HepG2 (cell line): ENCODE measurements at regions not wholly inside any gene's neighbourhood (a gene's known extent, or its start where the extent isn't known, plus 50 kb on each side); places are given as distances from the start of the nearest gene placed in this dataset.

ENCODE experiments used
- ATAC-seq: fragments of 200-7000 bp; cut with Tn5 transposase; 3 replicates; pipeline ENCODE4 v1.9.1; 2020; ENCODE audit warnings: mild to moderate bottlenecking, moderate library complexity
- BruUV-seq: library from RNA; stranded (reverse); fragments of 400-500 nt; replicated peaks from 2 replicates; lab custom pipeline; 2021; lab: Mats Ljungman, UMichigan
- CTCF ChIA-PET: fragments of 300-600 bp; formaldehyde crosslinking; extraction: SDS; loops from one replicate; lab custom pipeline; 2021; ENCODE audit warnings: low total read pairs, inconsistent platforms, low intra/inter-chr PET ratio; lab: Yijun Ruan, JAX
- POLR2A ChIA-PET: fragments of 350-600 bp; sonication (Branson Sonifier 250); formaldehyde crosslinking; loops from one replicate; lab custom pipeline; 2020; ENCODE audit warnings: antibody characterized with exemption, inconsistent platforms; lab: Yijun Ruan, JAX
- DNase-seq: peaks from one replicate; pipeline ENCODE4 v3.0.0-alpha.2; 2015; ENCODE audit warnings: low spot score
- FAIRE-seq: peaks from 3 replicates; lab custom pipeline; 2011; peaks lifted over from hg19 to GRCh38; lab: Jason Lieb, UNC
- H2AFZ ChIP-seq: one replicate; pipeline ENCODE4 v1.6.1; 2011; ENCODE audit warnings: low read length, inconsistent platforms
- H3K27ac ChIP-seq: fragments of 300-600 bp; 3 replicates; pipeline ENCODE4 v1.8.0; 2011; ENCODE audit warnings: mixed run types, mild to moderate bottlenecking, mixed read lengths, low read length, inconsistent platforms; ENCODE audit not compliant: insufficient read depth; ENCODE audit errors: extremely low read length
- H3K27me3 ChIP-seq, 2 experiments: fragments of 200-600 bp in 1 of 2; 2 replicates in 1 of 2; 3 replicates in 1 of 2; pipeline versions ENCODE4 v1.6.0 to v1.8.0; 2011; ENCODE audit warnings: low read length in 2 of 2, mild to moderate bottlenecking in 2 of 2, moderate library complexity in 2 of 2, inconsistent platforms in 1 of 2; ENCODE audit not compliant: insufficient read depth in 2 of 2, control insufficient read depth in 1 of 2
- H3K36me3 ChIP-seq, 2 experiments: fragments of 200-600 bp in 1 of 2; replicated peaks in 1 of 2; 2 replicates in 1 of 2; 3 replicates in 1 of 2; pipeline versions ENCODE4 v1.5.1 to v1.8.0; 2011; ENCODE audit warnings: low read length in 2 of 2, inconsistent platforms in 1 of 2; ENCODE audit not compliant: insufficient read depth in 2 of 2, control insufficient read depth in 1 of 2
- H3K4me1 ChIP-seq: 2 replicates; pipeline ENCODE4 v1.5.1; 2012; ENCODE audit warnings: low read length, inconsistent platforms; ENCODE audit not compliant: insufficient read depth
- H3K4me2 ChIP-seq: 2 replicates; pipeline ENCODE4 v1.6.0; 2011; ENCODE audit warnings: low read depth, low read length, inconsistent platforms
- H3K4me3 ChIP-seq, 3 experiments: fragments of 200-600 bp in 1 of 3; sonication (generic), shearing (Covaris generic) in 1 of 3; replicated peaks in 1 of 3; 2 replicates each; pipeline ENCODE4 v1.5.1; 2011 to 2016; ENCODE audit warnings: low read length in 3 of 3, inconsistent platforms in 2 of 3, low read depth in 2 of 3, mild to moderate bottlenecking in 2 of 3, control low read depth in 1 of 3, mixed read lengths in 1 of 3; ENCODE audit not compliant: insufficient read depth in 1 of 3
- H3K79me2 ChIP-seq: one replicate; pipeline ENCODE4 v1.6.1; 2011; ENCODE audit warnings: low read length, inconsistent platforms; ENCODE audit not compliant: insufficient read depth
- H3K9ac ChIP-seq: 2 replicates; pipeline ENCODE4 v1.6.0; 2011; ENCODE audit warnings: mild to moderate bottlenecking, low read depth, low read length, inconsistent platforms; ENCODE audit not compliant: insufficient read depth
- H3K9me3 ChIP-seq: 2 replicates; pipeline ENCODE4 v1.5.1; 2012; ENCODE audit warnings: mild to moderate bottlenecking, low read length
- H4K20me1 ChIP-seq: 2 replicates; pipeline ENCODE4 v1.6.0; 2011; ENCODE audit warnings: inconsistent platforms, mild to moderate bottlenecking, low read length, moderate library complexity; ENCODE audit not compliant: insufficient read depth
- DNMT3B ChIP-seq: conservative IDR thresholded peaks from 2 replicates; pipeline ENCODE4 v1.6.1; 2016; ENCODE audit warnings: missing biosample characterization, control low read depth
- ELF4 ChIP-seq: sonication (generic); formaldehyde crosslinking; IDR thresholded peaks from 2 replicates; pipeline ENCODE4 v1.5.0; 2020; ENCODE audit warnings: missing genetic modification reagents, mild to moderate bottlenecking, moderate library complexity, borderline replicate concordance
- KLF16 ChIP-seq, 2 experiments: sonication (generic) in 1 of 2; formaldehyde crosslinking in 1 of 2; IDR thresholded peaks; 2 replicates each; pipeline versions ENCODE4 v1.6.1 to v1.8.0; 2016 to 2023; ENCODE audit warnings: missing genetic modification reagents in 2 of 2, missing compliant biosample characterization in 1 of 2
- MED8 ChIP-seq: sonication (generic); formaldehyde crosslinking; IDR thresholded peaks from 2 replicates; pipeline ENCODE4 v1.8.1; 2023; ENCODE audit warnings: mild to moderate bottlenecking, missing genetic modification reagents; ENCODE audit not compliant: insufficient replicate concordance
- SETDB1 ChIP-seq: sonication (generic); formaldehyde crosslinking; IDR thresholded peaks from 2 replicates; pipeline ENCODE4 v1.5.1; 2020; ENCODE audit warnings: missing genetic modification reagents, mild to moderate bottlenecking, borderline replicate concordance
- ZNF660 ChIP-seq: sonication (generic); formaldehyde crosslinking; IDR thresholded peaks from 2 replicates; pipeline ENCODE4 v1.5.1; 2020; ENCODE audit warnings: mild to moderate bottlenecking, low read depth, missing genetic modification reagents, borderline replicate concordance
- WGBS: methylation state at CpG from one replicate; pipeline ENCODE4 v1.1.6; 2017; ENCODE audit warnings: low lambda C conversion rate; 5-methylcytosine and 5-hydroxymethylcytosine counted together
- in situ Hi-C: cut with HindIII; loops from 2 replicates; pipeline ENCODE4 v1.10.0; 2017; ENCODE audit warnings: low pct_unique_long_range_greater_than_20kb; ENCODE audit not compliant: extremely low pct_ligation_motif_present
- intact Hi-C: fragments of 100-400 bp; cut with micrococcal nuclease; formaldehyde crosslinking; loops from one replicate; pipeline ENCODE4 v1.10.0; 2022; ENCODE audit not compliant: unreplicated experiment
- TF ChIP-seq, protein P1 (sequence below): sonication (generic); formaldehyde crosslinking; conservative IDR thresholded peaks from 2 replicates; pipeline ENCODE4 v1.8.0; 2022; ENCODE audit warnings: low read depth, missing genetic modification reagents
- TF ChIP-seq, protein P2 (sequence below): sonication (generic); formaldehyde crosslinking; conservative IDR thresholded peaks from 2 replicates; pipeline ENCODE4 v1.4.0; 2020; ENCODE audit warnings: missing genetic modification reagents

DNA sequence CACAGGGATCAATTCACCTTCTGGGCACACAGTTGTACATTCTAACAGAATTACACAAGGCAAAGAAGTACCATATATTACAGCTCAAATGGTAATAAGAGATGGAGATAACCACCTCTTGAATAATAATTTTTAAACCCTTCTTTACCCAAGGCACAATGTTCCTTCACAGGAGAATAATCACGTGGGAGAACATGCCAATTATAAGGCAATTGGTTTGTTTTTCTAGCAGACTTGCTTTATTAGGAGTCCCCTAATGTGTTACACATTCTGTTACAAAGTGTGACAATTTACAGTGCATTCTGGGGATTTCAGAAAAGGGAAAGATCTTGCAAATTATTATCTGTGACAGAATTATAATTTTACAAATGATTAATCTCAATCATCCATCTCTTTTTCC is 380.3 kb downstream of the RND3 start (continued):
- TF ChIP-seq ZNF660 (CRISPR knock-in tag): no peak
- TF ChIP-seq ELF4 (CRISPR knock-in tag): no peak
- TF ChIP-seq, protein P1, sequence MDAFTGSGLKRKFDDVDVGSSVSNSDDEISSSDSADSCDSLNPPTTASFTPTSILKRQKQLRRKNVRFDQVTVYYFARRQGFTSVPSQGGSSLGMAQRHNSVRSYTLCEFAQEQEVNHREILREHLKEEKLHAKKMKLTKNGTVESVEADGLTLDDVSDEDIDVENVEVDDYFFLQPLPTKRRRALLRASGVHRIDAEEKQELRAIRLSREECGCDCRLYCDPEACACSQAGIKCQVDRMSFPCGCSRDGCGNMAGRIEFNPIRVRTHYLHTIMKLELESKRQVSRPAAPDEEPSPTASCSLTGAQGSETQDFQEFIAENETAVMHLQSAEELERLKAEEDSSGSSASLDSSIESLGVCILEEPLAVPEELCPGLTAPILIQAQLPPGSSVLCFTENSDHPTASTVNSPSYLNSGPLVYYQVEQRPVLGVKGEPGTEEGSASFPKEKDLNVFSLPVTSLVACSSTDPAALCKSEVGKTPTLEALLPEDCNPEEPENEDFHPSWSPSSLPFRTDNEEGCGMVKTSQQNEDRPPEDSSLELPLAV (CRISPR knock-in tag): no peak
- TF ChIP-seq, protein P2, sequence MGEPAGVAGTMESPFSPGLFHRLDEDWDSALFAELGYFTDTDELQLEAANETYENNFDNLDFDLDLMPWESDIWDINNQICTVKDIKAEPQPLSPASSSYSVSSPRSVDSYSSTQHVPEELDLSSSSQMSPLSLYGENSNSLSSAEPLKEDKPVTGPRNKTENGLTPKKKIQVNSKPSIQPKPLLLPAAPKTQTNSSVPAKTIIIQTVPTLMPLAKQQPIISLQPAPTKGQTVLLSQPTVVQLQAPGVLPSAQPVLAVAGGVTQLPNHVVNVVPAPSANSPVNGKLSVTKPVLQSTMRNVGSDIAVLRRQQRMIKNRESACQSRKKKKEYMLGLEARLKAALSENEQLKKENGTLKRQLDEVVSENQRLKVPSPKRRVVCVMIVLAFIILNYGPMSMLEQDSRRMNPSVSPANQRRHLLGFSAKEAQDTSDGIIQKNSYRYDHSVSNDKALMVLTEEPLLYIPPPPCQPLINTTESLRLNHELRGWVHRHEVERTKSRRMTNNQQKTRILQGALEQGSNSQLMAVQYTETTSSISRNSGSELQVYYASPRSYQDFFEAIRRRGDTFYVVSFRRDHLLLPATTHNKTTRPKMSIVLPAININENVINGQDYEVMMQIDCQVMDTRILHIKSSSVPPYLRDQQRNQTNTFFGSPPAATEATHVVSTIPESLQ (CRISPR knock-in tag): no peak
- TF ChIP-seq SETDB1: no peak
- TF ChIP-seq DNMT3B (CRISPR knock-in tag): no peak
- TF ChIP-seq, all 625 proteins: peak for 0

DNA sequence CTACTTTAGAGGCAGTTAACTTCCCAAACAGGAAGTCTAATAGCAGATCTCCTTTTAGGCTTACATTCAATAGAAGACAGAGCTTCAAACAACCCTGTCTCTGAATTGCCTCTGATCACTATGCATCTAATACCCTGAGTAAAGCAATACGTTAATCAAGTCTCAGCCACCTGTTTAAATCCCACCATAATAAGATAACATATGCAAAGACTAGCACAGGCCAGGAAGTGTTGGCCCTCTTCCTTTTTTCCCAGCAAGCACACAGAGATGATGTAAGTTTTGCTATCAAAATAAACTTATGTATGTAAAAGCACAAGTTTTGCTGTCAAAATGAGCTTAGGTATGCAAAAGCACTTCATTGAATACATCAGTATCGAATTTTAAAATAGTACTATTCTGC is 385.5 kb downstream of the RND3 start:
- in situ Hi-C loops (no loop called here), intact Hi-C loops (no loop called here)
- Histone ChIP-seq H3K9ac (no peak overlapping the region), H4K20me1 (no peaks in the 10 kb centered on the region), H3K4me1 (no peaks in the 10 kb centered on the region), H3K27ac (no peak overlapping the region), H3K79me2 (no peaks in the 10 kb centered on the region), H3K4me3 (no peak overlapping the region), H3K27me3 (no peaks in the 10 kb centered on the region), H3K4me2 (no peak overlapping the region), H2AFZ (no peak overlapping the region), H3K36me3 (no peaks in the 10 kb centered on the region), H3K9me3 (peaks cover 54% of the 10 kb centered on the region)
- DNase-seq (no peak), FAIRE-seq (no peak), ATAC-seq (no peak)
- TF ChIP-seq KLF16 (CRISPR knock-in tag; IDR thresholded peaks at IDR 0.05) (no peak), MED8 (CRISPR knock-in tag) (no peak)
- POLR2A ChIA-PET: no interaction called here
- WGBS: 11% methylated on average over 2 of the region's 2 CpGs
- CTCF ChIA-PET: no interaction called here
- BruUV-seq: no TSS peak
